ENCODE measurements at regions not wholly inside any gene's neighbourhood (a gene's known extent, or its start where the extent isn't known, plus 50 kb on each side); places are given as distances from the start of the nearest gene placed in this dataset.
"Not testable (repeated sequence)": the region's sequence is repeated elsewhere in the genome, so short reads cannot be mapped to it uniquely, and the experiment has no call there.

- no TSS peak for BruUV-seq (replicated peaks)
- Mint-ChIP-seq H3K27ac (ENCODE audit: low read depth, unreplicated experiment) (no peak overlapping the region), H3K4me3 (ENCODE audit: unreplicated experiment) (no peak overlapping the region), H3K9me3 (ENCODE audit: unreplicated experiment) (no peaks in the 10 kb centered on the region), H3K4me1 (ENCODE audit: insufficient read depth, unreplicated experiment) (no peaks in the 10 kb centered on the region), H3K36me3 (ENCODE audit: insufficient read depth, unreplicated experiment) (no peaks in the 10 kb centered on the region), H3K27me3 (ENCODE audit: insufficient read depth, unreplicated experiment) (peaks cover 13% of the 10 kb centered on the region)
- POLR2A ChIA-PET: interaction anchor here (0.6 kb wide), 1 partner anchor 10 kb away, joined by 4 read pairs; no protein-coding TSS in a partner anchor
- CTCF ChIA-PET: interaction anchor here (0.6 to 0.7 kb wide), 3 partner anchors 8 to 73 kb away, joined by 3 read pairs; no protein-coding TSS in a partner anchor
- intact Hi-C loops (cut with micrococcal nuclease): no loop called here
- no peak for TF ChIP-seq CTCF (IDR thresholded peaks at IDR 0.05; ENCODE audit: unreplicated experiment)
- no peak for DNase-seq (ENCODE audit: unreplicated experiment)
These were observed 77.9 kb upstream of the SATB2 start for GRCh38 chr2:199535445-199536177.

GRCh38 chr2:199533873-199534272 lies 76.1 kb upstream of the SATB2 start:
- POLR2A ChIA-PET; DNase-seq (ENCODE audit: unreplicated experiment); H3K9me3 Mint-ChIP-seq (ENCODE audit: unreplicated experiment); H3K27ac Mint-ChIP-seq (ENCODE audit: low read depth, unreplicated experiment); H3K36me3 Mint-ChIP-seq (ENCODE audit: insufficient read depth, unreplicated experiment); BruUV-seq (replicated peaks); H3K4me3 Mint-ChIP-seq (ENCODE audit: unreplicated experiment); intact Hi-C loops (cut with micrococcal nuclease); H3K4me1 Mint-ChIP-seq (ENCODE audit: insufficient read depth, unreplicated experiment); CTCF ChIA-PET: not testable (repeated sequence)
- H3K27me3 Mint-ChIP-seq (ENCODE audit: insufficient read depth, unreplicated experiment): peaks cover 27% of the 10 kb centered on the region

DNA sequence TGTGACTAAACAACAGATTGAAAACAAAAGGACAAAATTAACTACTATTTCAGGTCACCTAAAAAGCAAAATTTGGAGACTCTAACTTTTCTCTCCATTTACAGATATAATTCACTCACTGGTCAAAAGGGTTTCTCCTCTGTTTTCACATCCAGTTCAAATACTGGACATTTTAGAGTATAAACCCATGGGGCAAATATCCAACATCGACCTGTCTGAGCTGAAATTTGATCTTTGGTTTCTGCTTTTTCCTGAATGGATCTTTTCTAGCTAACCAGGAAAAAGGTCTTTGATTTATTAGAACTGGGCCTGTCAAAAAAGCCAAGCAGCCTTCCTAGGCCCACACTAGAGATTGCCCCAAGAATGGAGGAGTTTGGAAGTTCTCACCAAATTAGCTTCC lies 69.3 kb upstream of the SATB2 start:
- ChIA-PET CTCF (interaction anchor here (0.7 to 2.5 kb wide), 2 partner anchors 187 to 869 kb away, joined by 3 to 9 read pairs; no protein-coding TSS in a partner anchor), POLR2A (no interaction called here)
- TF ChIP-seq CTCF (IDR thresholded peaks at IDR 0.05; ENCODE audit: unreplicated experiment): no peak
- H3K27ac Mint-ChIP-seq (ENCODE audit: low read depth, unreplicated experiment): no peak overlapping the region
- BruUV-seq (replicated peaks): no TSS peak
- no peak overlapping the region for H3K4me3 Mint-ChIP-seq (ENCODE audit: unreplicated experiment)
- DNase-seq (ENCODE audit: unreplicated experiment): no peak
- no peaks in the 10 kb centered on the region for H3K36me3 Mint-ChIP-seq (ENCODE audit: insufficient read depth, unreplicated experiment)
- intact Hi-C loops (cut with micrococcal nuclease): no loop called here
- no peaks in the 10 kb centered on the region for H3K9me3 Mint-ChIP-seq (ENCODE audit: unreplicated experiment)
- no peaks in the 10 kb centered on the region for H3K4me1 Mint-ChIP-seq (ENCODE audit: insufficient read depth, unreplicated experiment)
- peaks cover 47% of the 10 kb centered on the region for H3K27me3 Mint-ChIP-seq (ENCODE audit: insufficient read depth, unreplicated experiment)

GRCh38 chr2:199524689-199525574 lies 67.2 kb upstream of the SATB2 start:
- Mint-ChIP-seq H3K27ac (ENCODE audit: low read depth, unreplicated experiment) (no peak overlapping the region), H3K36me3 (ENCODE audit: insufficient read depth, unreplicated experiment) (no peaks in the 10 kb centered on the region), H3K9me3 (ENCODE audit: unreplicated experiment) (no peaks in the 10 kb centered on the region), H3K27me3 (ENCODE audit: insufficient read depth, unreplicated experiment) (peaks cover 51% of the 10 kb centered on the region), H3K4me1 (ENCODE audit: insufficient read depth, unreplicated experiment) (no peaks in the 10 kb centered on the region), H3K4me3 (ENCODE audit: unreplicated experiment) (no peak overlapping the region)
- no TSS peak for BruUV-seq (replicated peaks)
- CTCF ChIA-PET: no interaction called here
- no peak for TF ChIP-seq CTCF (IDR thresholded peaks at IDR 0.05; ENCODE audit: unreplicated experiment)
- intact Hi-C loops (cut with micrococcal nuclease): no loop called here
- no peak for DNase-seq (ENCODE audit: unreplicated experiment)
- POLR2A ChIA-PET: interaction anchor here (0.6 to 1.0 kb wide), 2 partner anchors 10 to 214 kb away, joined by 3 to 4 read pairs; no protein-coding TSS in a partner anchor
